ENCODE measurements at regions not wholly inside any gene's neighbourhood (a gene's known extent, or its start where the extent isn't known, plus 50 kb on each side); places are given as distances from the start of the nearest gene placed in this dataset.

GRCh38 chr5:54696346-54696745 is 178.8 kb downstream of the SNX18 start:
- intact Hi-C loops (cut with DNase I; ENCODE audit: low total_unique reads) = no loop called here
- TF ChIP-seq POLR2A (IDR thresholded peaks at IDR 0.05) (no peak), CTCF (IDR thresholded peaks at IDR 0.05) (no peak)
- DNase-seq (ENCODE audit: low spot score in 2 of 2) = no peak
- WGBS, 2 donors = 52 to 56% methylated on average over 3 of the region's 3 CpGs
- no peak overlapping the region for H3K4me3 ChIP-seq (ENCODE audit: low read depth, poor library complexity, severe bottlenecking)

GRCh38 chr5:54695198-54695966 is 177.8 kb downstream of the SNX18 start:
- no peak overlapping the region for H3K4me3 ChIP-seq (ENCODE audit: low read depth, poor library complexity, severe bottlenecking)
- DNase-seq (ENCODE audit: low spot score in 2 of 2) = no peak
- TF ChIP-seq CTCF (IDR thresholded peaks at IDR 0.05) (no peak), POLR2A (IDR thresholded peaks at IDR 0.05) (no peak)
- 85 to 88% methylated on average over 5 of the region's 5 CpGs for WGBS, 2 donors
- intact Hi-C loops (cut with DNase I; ENCODE audit: low total_unique reads) = no loop called here

GRCh38 chr5:54693936-54694657 is 176.5 kb downstream of the SNX18 start:
- intact Hi-C loops (cut with DNase I; ENCODE audit: low total_unique reads) = no loop called here
- WGBS, 2 donors = 92 to 93% methylated on average over 7 of the region's 7 CpGs
- no peak for DNase-seq (ENCODE audit: low spot score in 2 of 2)
- no peak for TF ChIP-seq POLR2A (IDR thresholded peaks at IDR 0.05)
- TF ChIP-seq CTCF (IDR thresholded peaks at IDR 0.05) = no peak
- H3K4me3 ChIP-seq (ENCODE audit: low read depth, poor library complexity, severe bottlenecking) = no peak overlapping the region

- TF ChIP-seq POLR2A (IDR thresholded peaks at IDR 0.05) = no peak
- TF ChIP-seq CTCF (IDR thresholded peaks at IDR 0.05) = no peak
- 71 to 73% methylated on average over 4 of the region's 4 CpGs for WGBS, 2 donors
- H3K4me3 ChIP-seq (ENCODE audit: low read depth, poor library complexity, severe bottlenecking) = no peak overlapping the region
- intact Hi-C loops (cut with DNase I; ENCODE audit: low total_unique reads) = no loop called here
- DNase-seq (ENCODE audit: low spot score in 2 of 2) = no peak
Observed at GRCh38 chr5:54692631-54693030, 175.1 kb downstream of the SNX18 start.

- WGBS, 2 donors = 89 to 98% methylated on average over 3 of the region's 3 CpGs
- H3K4me3 ChIP-seq (ENCODE audit: low read depth, poor library complexity, severe bottlenecking) = no peak overlapping the region
- TF ChIP-seq POLR2A (IDR thresholded peaks at IDR 0.05) = no peak
- TF ChIP-seq CTCF (IDR thresholded peaks at IDR 0.05) = no peak
- intact Hi-C loops (cut with DNase I; ENCODE audit: low total_unique reads) = no loop called here
- DNase-seq (ENCODE audit: low spot score in 2 of 2) = no peak
Observed at GRCh38 chr5:54691656-54692055, 174.1 kb downstream of the SNX18 start.

Measured in lower leg skin (tissue), 4 donors.